ENCODE measurements at regions not wholly inside any gene's neighbourhood (a gene's known extent, or its start where the extent isn't known, plus 50 kb on each side); places are given as distances from the start of the nearest gene placed in this dataset.

DNA sequence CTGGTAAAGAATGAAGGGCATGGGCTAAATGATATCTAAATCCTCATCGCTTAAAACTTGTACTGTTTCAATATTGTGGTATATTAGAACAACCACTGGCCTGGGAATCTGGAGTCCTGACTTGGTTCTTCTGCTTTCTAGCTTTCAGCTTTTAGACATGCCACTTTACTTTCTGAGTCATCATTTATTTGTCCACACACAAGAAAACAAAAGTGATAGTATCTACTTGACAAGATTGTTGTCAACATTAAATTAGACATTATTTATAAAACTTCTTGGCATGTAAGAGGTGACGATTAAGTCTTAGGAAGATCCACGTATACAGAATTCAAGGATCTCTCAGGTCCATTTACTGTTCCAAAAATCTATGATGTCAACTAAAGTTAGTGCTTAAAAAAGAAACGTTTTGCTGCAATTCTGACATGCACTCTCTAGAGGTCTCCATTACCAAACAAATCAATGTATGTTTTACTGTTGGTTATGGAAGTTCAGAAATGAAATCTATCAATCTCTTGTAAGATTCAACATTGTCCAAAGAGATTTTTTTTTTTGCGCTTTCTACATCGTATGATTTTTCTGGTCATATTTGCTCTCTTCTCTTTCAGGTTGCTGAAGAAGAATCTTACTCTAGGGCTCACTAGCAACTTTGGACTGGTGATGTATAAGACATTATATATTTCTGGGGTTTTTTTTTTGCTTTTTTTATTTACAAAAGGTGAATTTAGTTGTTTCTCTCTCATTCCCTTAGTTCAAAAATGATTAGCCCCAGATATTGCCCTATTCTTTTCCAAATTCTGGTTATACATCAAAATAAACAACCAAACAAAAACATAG lies 53.6 kb upstream of the DYNC1I1 start:
- H3K4me1 Mint-ChIP-seq = no peaks in the 10 kb centered on the region
- H3K36me3 Mint-ChIP-seq (ENCODE audit: low read depth) = no peaks in the 10 kb centered on the region
- no peaks in the 10 kb centered on the region for H3K9me3 ChIP-seq (ENCODE audit: control insufficient read depth, low read length, poor library complexity, severe bottlenecking)
- ATAC-seq (no peak), DNase-seq (no peak)
- H3K4me3 Mint-ChIP-seq = no peak overlapping the region
- H3K27me3 Mint-ChIP-seq = peaks cover 4% of the 10 kb centered on the region
- no peak overlapping the region for H3K27ac Mint-ChIP-seq

DNA sequence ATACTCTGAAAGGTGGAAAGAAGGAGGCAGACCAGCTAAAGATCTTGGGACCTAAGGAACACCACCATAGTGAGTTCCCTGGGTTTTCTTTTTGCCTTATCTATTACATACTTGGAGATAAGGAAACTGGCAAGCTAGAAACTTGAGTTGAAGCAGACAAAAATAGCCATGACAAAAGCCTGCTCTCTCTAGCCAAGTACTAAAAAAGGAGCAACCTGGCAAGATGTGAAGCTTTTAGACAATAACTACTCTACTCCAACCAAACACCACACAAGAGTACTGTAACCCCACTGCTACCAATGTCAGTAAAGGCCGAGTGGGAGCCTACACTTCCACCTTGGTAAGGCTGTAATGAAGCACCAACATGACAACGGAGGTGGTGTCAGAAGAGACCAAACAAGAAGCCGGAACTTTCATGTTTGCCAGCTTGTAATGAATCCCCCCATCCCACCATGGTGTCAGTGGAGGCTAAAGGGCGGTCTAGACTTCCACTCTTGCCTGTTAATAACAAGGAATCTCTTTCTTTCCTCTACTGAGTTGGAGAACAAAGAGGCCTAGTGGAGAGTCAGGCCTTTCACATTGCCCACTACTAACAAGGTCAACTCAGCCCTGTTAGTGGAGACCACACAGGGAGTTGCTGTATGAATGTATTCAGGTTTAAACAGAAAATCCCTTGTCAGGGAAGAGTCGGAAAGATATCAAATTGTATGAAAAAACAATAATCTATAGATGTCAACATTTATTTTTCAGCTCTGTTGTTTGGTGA lies 55.8 kb upstream of the DYNC1I1 start:
- ATAC-seq = no peak
- H3K36me3 Mint-ChIP-seq (ENCODE audit: low read depth) = no peaks in the 10 kb centered on the region
- H3K9me3 ChIP-seq (ENCODE audit: control insufficient read depth, low read length, poor library complexity, severe bottlenecking) = no peaks in the 10 kb centered on the region
- peaks cover 4% of the 10 kb centered on the region for H3K27me3 Mint-ChIP-seq
- H3K4me1 Mint-ChIP-seq = no peaks in the 10 kb centered on the region
- no peak overlapping the region for H3K27ac Mint-ChIP-seq
- no peak overlapping the region for H3K4me3 Mint-ChIP-seq
- no peak for DNase-seq

DNA sequence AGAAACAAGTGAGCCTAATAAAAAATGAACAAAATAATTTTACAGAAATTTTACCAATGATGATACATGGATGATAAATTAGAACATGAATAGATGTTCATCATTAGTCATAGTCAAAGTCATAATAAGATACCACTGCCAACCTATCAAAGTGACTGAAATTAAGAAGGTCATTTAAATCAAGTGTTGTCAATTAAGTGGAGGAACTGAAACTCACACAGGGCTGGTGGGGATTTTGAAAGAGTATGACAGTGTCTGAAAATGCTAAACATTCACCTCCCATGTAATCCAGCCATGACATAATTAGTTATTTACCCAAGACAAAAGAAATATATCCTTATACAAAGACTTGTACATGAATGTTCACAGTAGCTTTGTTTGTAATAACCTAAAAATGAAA lies 57.1 kb upstream of the DYNC1I1 start:
- Mint-ChIP-seq H3K36me3 (ENCODE audit: low read depth) (no peaks in the 10 kb centered on the region), H3K4me3 (no peak overlapping the region), H3K27ac (no peak overlapping the region), H3K4me1 (no peaks in the 10 kb centered on the region), H3K27me3 (no peaks in the 10 kb centered on the region)
- DNase-seq (no peak), ATAC-seq (no peak)
- H3K9me3 ChIP-seq (ENCODE audit: control insufficient read depth, low read length, poor library complexity, severe bottlenecking) = no peaks in the 10 kb centered on the region

DNA sequence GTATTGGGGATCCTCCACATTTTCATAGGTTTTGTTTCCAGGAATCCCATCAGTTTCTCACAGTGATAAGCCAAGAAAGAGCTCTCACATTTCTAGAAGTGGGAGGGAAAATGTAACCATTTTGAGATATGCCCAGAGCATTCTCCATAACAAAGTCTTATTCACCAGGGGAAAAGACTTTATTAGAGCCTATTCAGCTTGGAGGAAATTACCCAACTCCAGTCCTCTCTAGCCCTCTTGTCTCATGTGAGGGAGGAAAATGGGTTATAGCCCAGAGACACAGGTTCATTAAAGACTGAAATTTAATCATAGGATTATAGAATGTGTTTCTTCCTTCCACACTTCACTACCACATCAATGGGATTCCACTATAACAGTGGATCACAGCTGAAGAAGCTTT lies 61.6 kb upstream of the DYNC1I1 start:
- no peak for DNase-seq
- H3K9me3 ChIP-seq (ENCODE audit: control insufficient read depth, low read length, poor library complexity, severe bottlenecking) = peaks cover 3% of the 10 kb centered on the region
- Mint-ChIP-seq H3K27me3 (peaks cover 4% of the 10 kb centered on the region), H3K27ac (no peak overlapping the region), H3K4me1 (no peaks in the 10 kb centered on the region), H3K36me3 (ENCODE audit: low read depth) (no peaks in the 10 kb centered on the region), H3K4me3 (no peak overlapping the region)
- ATAC-seq = no peak

DNA sequence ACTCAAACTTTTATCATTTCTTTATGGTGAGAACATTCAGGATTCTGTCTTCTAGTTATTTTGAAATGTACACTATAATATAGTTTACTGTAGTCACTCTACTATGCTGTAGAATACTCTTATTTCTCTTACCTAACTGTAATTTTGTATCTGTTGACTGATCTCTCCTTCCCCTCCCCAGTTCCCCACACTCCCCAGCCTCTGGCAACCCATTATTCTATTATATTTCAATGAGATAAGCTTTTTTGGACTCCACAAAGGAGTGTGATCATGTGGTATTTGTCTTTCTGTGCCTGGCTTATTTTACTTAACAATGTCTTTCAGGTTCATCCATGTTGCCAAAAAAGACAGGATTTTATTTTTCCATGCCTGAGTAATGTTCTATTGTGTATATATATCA lies 71.4 kb upstream of the DYNC1I1 start:
- no peaks in the 10 kb centered on the region for H3K27me3 Mint-ChIP-seq
- ATAC-seq = no peak
- no peak for DNase-seq
- H3K36me3 Mint-ChIP-seq (ENCODE audit: low read depth) = no peaks in the 10 kb centered on the region
- H3K4me1 Mint-ChIP-seq = no peaks in the 10 kb centered on the region
- peaks cover under 1% of the 10 kb centered on the region for H3K9me3 ChIP-seq (ENCODE audit: control insufficient read depth, low read length, poor library complexity, severe bottlenecking)
- H3K27ac Mint-ChIP-seq = no peak overlapping the region
- no peak overlapping the region for H3K4me3 Mint-ChIP-seq

DNA sequence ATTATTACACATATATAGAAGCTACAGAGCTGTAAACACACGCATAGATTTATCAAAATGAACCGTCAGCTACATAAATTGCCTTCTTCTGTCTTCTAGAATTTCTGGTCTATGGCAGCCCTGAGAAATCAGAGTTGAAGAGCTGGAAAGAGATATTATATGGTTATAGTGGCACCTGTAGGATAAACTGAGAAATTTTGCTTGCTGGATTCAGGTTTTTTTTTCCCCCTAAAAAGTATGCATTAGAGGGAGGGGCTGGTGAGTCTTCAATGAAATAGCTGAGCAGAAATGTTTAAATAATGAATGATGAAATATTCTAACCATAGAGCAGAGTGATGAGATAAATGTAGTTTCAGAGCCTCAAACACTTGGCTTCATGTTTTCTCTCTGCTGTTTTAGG lies 78.0 kb upstream of the DYNC1I1 start:
- no peaks in the 10 kb centered on the region for H3K9me3 ChIP-seq (ENCODE audit: control insufficient read depth, low read length, poor library complexity, severe bottlenecking)
- ATAC-seq (no peak), DNase-seq (no peak)
- Mint-ChIP-seq H3K27me3 (peaks cover 5% of the 10 kb centered on the region), H3K36me3 (ENCODE audit: low read depth) (no peaks in the 10 kb centered on the region), H3K4me1 (peaks cover 4% of the 10 kb centered on the region), H3K27ac (no peak overlapping the region), H3K4me3 (no peak overlapping the region)

DNA sequence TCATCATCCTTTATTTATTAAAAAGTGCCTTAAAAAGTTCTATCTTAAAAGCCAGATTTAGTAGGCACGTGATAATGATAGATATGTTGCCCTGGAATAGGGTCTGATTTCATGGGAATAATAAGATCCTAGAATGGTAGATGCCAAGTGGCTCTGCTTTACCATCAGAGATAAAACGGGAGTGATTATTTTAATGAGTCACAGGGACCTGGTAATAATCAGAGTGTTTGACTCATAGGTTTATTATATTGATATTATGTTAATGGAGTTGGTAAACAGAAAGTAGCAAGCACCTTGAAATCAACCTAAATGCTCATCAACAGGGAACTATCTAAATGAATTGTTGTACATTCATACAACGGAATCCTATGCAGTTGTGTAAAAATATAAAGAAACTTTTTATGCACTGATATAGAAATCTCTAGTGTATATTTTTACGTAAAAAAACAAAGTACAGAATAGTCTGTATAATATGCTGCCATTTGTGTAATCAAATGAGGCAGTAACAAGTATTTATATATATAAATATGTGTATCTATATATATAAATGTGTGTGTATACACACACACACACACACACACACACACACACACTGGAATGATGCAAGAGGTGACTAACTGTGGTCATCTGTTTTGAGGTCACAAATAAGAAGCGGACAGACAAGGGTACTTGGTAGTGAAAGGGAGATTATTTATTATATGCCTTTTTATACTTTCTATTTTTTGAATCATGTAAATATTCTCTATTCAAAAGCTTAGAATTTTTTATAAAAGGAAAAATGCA lies 78.6 kb upstream of the DYNC1I1 start:
- no peak for ATAC-seq

DNA sequence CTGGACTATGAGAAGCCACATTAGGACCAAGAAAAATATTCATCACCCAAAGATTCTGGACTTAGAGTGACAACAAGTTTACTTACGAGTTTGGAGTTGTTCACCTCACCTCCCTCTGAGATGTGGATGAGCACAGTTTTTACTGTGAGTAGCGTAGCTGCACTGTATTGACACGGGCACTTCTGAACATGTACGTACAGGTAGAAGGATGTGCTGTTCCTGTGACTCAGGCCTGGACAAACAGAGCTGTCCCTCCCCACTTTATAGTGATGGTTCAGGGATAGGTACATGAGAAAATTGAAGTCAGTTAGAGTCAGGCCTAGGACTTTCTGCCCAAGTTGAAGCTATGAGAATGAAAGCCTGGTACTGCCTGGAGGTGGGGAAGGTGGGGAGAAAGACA lies 80.9 kb upstream of the DYNC1I1 start:
- no peak for DNase-seq
- peaks cover 5% of the 10 kb centered on the region for H3K27me3 Mint-ChIP-seq
- peaks cover 4% of the 10 kb centered on the region for H3K4me1 Mint-ChIP-seq
- no peaks in the 10 kb centered on the region for H3K9me3 ChIP-seq (ENCODE audit: control insufficient read depth, low read length, poor library complexity, severe bottlenecking)
- no peak overlapping the region for H3K27ac Mint-ChIP-seq
- no peak overlapping the region for H3K4me3 Mint-ChIP-seq
- H3K36me3 Mint-ChIP-seq (ENCODE audit: low read depth) = no peaks in the 10 kb centered on the region
- no peak for ATAC-seq

More for the DNA sequence above, 78.6 kb upstream of the DYNC1I1 start:
- Mint-ChIP-seq H3K4me1 (peaks cover 4% of the 10 kb centered on the region), H3K27me3 (peaks cover 5% of the 10 kb centered on the region), H3K36me3 (ENCODE audit: low read depth) (no peaks in the 10 kb centered on the region), H3K4me3 (no peak overlapping the region), H3K27ac (no peak overlapping the region)
- no peaks in the 10 kb centered on the region for H3K9me3 ChIP-seq (ENCODE audit: control insufficient read depth, low read length, poor library complexity, severe bottlenecking)
- DNase-seq = no peak

DNA sequence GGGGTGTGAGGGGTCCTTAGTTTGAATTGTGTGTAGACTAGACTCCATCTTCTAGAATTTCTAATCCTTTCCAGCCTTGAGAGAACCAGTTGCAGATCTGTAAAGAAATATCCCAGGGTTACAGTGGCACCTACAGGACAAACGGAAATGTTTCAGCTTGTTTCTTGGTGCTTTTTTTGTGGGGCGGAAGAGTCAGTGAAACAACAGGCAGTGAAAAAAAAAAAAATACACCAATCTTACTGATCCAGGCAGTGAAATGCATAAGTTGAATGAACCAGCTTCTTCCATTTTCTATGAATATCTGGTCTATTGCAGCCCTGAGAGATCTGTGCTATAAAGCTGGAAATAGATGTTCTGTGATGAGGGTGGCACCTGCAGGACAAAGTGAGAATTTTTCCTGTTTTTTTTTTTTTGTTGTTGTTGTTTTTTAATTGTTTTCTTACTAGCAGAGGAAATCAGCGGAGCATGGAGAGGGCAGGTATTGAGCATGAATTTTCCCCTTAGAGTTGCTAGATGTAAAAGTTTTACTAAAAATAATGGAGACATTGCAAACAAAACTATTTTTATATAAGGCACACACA lies 81.9 kb upstream of the DYNC1I1 start:
- Mint-ChIP-seq H3K4me1 (peaks cover 4% of the 10 kb centered on the region), H3K27ac (no peak overlapping the region), H3K27me3 (peaks cover 5% of the 10 kb centered on the region), H3K4me3 (no peak overlapping the region), H3K36me3 (ENCODE audit: low read depth) (no peaks in the 10 kb centered on the region)
- H3K9me3 ChIP-seq (ENCODE audit: control insufficient read depth, low read length, poor library complexity, severe bottlenecking) = no peaks in the 10 kb centered on the region
- DNase-seq = no peak
- ATAC-seq = peak; percentile 47

DNA sequence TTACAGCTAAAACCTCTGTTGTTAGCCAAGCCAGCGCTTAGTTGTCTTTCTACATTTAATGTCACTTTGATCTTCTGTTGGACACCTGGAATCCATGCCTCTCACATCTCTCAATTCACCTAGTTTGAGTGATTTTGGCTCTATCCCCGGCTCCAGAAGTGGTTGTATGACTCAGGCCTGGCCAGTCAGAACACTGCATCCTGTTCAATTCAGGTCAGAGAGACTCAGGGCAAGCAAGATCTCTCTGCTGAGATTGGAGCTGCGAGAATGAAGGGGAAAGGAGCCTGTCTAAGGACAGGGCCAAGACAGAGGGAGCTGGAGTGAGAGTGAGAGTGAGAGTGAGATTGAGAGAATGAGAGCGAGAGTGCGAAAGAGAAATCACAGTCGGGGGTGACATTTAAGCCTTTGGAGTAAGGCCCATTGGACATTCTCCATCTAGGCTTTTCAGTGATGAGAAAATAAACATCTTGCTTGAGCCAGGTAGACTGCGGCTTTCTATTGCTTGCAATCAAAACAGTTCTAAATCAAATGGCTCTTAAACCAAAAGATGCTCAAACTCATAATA lies 83.3 kb upstream of the DYNC1I1 start:
- DNase-seq (no peak), ATAC-seq (no peak)
- Mint-ChIP-seq H3K27ac (no peak overlapping the region), H3K36me3 (ENCODE audit: low read depth) (no peaks in the 10 kb centered on the region), H3K4me1 (peaks cover 4% of the 10 kb centered on the region), H3K4me3 (no peak overlapping the region), H3K27me3 (peaks cover 10% of the 10 kb centered on the region)
- no peaks in the 10 kb centered on the region for H3K9me3 ChIP-seq (ENCODE audit: control insufficient read depth, low read length, poor library complexity, severe bottlenecking)

DNA sequence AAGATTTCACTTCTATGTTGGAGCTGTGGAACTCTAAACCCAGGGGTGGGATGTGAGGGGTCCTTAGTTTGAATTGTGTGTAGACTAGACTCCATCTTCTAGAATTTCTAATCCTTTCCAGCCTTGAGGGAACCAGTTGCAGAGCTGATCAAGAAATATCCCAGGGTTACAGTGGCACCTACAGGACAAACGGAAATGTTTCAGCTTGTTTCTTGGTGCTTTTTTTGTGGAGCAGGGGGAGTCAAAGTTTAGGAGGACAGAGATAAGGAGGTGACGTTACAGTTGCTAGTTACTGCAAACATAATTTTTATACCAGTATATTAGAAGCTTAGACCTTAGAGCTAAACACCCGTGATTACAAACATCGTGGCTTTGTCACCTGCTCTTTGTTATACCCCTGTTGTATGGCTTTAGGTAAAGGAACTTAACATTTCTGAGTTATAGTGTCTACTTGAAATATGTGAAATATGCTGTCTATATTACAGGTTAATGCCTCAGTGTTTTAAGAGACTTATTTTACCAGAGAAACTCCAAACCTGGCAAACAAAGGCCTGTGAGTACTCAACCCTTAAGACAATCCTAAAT lies 84.5 kb upstream of the DYNC1I1 start:
- Mint-ChIP-seq H3K27ac (no peak overlapping the region), H3K4me3 (no peak overlapping the region), H3K4me1 (peaks cover 4% of the 10 kb centered on the region), H3K27me3 (peaks cover 10% of the 10 kb centered on the region), H3K36me3 (ENCODE audit: low read depth) (no peaks in the 10 kb centered on the region)
- no peak for ATAC-seq
- no peak for DNase-seq
- H3K9me3 ChIP-seq (ENCODE audit: control insufficient read depth, low read length, poor library complexity, severe bottlenecking) = no peaks in the 10 kb centered on the region

DNA sequence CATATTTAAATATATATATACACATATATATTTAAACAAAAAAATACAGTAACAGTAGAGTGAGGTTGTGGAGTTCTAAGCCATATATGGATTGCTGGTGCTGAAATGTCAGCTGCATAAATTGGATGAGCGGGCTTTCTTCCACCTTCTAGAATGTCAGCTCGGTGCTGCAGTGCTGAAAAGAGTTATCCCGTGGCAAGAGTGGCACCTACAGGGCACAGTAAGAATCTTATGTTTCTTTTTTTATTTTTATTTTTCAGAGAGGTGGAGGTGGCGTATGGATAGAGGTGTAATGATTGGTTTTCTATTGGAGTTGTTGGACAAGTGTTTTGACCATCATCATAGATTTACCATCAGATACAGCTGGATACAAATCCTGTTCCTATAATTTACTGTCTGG lies 86.2 kb upstream of the DYNC1I1 start:
- no peak overlapping the region for H3K27ac Mint-ChIP-seq
- H3K4me3 Mint-ChIP-seq = no peak overlapping the region
- peaks cover 13% of the 10 kb centered on the region for H3K27me3 Mint-ChIP-seq
- H3K36me3 Mint-ChIP-seq (ENCODE audit: low read depth) = no peaks in the 10 kb centered on the region
- H3K9me3 ChIP-seq (ENCODE audit: control insufficient read depth, low read length, poor library complexity, severe bottlenecking) = no peaks in the 10 kb centered on the region
- ATAC-seq (no peak), DNase-seq (no peak)
- H3K4me1 Mint-ChIP-seq = peaks cover 4% of the 10 kb centered on the region
